ENCODE measurements at regions not wholly inside any gene's neighbourhood (a gene's known extent, or its start where the extent isn't known, plus 50 kb on each side); places are given as distances from the start of the nearest gene placed in this dataset.

DNA sequence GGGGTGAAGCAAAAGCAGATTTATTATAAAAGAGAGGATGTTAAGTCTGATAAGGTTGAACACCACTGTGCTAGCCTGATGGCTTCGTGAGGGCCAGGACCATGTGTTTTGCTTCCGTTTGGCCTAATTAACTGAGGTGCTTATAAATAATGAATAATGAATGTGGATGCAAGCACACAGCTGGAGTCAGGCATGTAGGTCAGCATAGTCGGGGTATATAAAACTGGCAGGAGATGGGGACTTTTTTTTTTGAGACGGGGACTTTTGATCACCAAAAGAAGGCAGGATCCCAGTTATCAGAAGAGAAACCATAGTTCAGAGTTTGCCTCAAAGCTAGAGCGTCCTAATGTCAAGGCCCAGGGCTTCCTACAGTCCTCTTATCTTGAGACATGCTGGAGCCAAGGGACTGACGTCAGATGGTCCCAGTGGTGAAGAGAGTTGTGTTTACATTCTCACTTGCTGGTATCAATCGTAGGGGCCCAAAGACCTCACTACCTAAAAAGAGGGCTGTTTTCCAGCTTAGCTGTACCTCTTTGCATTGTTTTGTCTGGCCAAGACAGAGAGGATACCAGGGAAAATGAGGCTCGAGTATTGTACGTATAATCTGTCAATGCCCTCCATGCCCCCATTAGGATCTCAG lies 50.4 kb downstream of the RTL9 start:
- DNase-seq (ENCODE audit: low read depth): no peak

DNA sequence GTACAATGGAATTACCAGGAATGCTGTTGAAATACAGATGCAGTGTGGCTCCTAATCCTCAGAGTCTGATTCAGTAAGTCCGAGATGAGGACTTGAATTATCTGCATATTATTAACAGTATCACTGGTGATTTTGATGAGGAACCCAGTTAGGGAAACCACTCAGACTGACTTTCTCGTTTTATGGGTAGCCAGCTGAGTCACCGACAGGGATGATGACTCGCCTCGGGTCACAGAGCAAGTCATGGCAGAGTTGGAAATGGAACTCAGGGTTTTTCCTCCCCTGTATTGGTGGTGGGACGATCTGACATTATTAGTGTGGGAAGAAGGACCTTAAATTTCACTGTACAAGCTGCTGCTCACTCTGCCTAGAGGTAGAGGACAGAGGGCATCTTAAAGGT lies 51.3 kb downstream of the RTL9 start:
- DNase-seq (ENCODE audit: low read depth): peak; percentile 14

DNA sequence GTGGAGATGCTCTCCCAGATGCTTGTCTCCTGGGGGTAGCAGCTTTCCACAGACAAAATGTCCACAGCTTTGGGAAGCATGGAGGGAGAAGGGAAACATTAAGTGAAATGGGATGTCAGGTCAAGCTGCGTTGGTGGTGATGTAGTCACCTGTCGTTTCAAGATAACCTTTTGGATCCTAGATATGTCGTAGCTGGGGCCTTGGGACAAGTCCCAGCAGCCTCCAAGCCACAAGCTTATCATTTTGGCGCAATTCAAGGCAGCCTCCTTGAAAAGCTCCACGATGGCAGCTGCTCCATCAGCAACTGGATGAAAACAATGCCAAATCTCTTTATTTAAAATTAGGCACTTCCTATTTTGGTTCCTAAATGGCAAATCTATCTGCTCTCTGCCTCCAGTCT lies 52.0 kb downstream of the RTL9 start:
- DNase-seq (ENCODE audit: low read depth): no peak

DNA sequence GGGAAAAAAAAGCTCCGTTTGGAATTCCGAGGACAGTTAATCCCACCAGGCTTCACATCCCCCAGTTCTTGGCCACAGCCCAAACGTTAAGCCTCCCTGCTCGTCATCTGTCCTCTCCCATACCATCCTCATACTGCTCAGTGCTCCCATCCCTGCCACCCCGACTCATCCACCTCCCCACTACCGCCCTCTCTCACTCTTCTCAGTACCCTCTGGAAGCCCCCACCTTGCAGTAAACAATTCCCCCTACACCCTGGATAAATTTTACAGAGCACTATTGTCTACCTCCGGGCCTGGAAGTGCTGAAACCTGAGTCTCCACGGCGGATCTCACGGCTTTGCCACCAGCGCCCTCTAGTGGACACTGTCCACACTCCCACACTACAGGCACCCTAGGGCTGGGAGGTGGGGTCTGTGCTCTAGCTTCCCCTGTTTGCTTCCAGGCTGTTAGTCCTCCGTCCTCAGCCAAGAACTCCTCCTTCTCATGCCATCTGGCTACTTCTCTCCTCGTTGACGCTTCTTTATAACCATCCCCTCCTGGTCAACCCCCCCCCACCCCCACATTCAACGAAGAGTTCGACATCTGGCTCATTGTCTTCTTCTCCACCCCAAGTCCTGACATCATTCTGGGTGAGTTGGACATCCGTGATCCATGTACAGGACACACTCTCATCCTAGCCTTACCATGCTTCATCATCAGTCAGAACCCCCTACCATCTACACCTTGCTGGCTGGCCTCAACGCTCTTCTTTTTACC lies 54.5 kb downstream of the RTL9 start:
- DNase-seq (ENCODE audit: low read depth): peak; percentile 50

DNA sequence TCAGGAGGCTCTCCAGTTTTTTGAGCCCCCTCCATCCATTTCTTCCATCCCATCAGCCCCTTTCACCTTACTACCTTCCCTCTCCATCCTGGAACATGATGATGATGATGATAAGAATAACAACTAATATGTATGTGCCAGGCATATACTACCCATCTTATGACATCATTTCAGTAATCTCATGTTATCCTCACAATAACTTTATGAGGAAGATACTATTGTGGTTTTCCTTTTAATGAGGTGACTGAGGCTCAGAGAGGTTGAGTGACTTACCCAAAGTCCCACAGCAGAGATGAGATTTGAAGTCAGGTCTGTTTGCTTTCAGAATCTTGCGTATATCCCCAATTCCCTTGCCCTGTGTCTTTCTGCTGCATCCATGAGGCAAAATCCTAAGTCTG lies 55.1 kb downstream of the RTL9 start:
- DNase-seq (ENCODE audit: low read depth): no peak

DNA sequence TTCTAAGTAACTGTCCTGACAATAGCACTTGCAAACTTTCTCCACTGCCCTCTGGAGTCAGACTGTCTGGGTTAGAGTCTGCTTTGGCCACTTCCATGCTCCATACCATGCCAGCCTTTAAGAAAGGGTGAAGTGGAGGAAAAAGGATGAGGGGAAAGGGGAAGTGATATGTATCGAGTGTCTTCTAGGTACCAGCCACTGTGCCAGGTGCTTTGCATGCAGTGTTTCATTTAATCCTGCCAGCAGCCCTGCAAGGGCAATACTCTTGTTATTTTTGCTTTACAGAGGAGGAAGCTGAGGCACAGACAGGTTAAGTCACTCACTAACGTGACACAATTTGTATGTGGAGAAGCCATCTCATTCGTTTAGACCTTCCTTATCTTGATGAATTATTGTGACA lies 55.6 kb downstream of the RTL9 start:
- DNase-seq (ENCODE audit: low read depth): no peak

DNA sequence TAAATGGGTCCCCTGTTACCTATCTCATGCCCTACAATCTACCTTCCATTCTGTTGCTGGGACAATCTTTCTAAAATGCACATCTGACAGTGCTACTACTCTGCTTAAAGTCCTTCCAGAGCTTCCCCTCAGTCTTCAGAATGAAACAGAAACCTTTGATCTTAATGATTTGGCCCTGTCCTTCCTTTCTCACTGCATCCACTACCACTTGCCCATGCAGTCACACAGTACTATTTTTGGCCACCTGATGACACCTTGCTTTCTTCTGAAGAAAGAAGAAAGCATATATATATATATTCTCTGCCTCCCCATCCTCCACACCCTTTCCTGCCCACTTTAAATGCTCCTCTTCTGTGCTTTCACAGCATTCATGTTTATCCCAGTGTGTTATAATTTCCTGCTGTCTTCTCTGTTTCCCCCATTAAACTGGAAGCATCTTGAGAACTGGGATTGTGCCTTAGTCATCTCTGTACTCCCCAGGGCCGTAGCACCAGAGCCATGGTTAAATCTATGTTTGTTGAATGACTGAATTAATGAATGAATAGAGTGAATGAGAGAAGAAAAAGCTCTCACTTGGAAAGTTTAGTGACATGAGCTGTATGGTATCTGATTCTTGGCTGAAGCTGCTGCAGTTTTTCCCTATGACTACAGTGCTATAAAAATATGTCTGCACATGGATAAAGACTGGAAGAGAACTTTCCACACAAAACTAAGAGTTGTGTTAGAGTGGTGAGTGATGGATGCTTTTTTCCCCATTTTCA lies 56.2 kb downstream of the RTL9 start:
- no peak for DNase-seq (ENCODE audit: low read depth)

DNA sequence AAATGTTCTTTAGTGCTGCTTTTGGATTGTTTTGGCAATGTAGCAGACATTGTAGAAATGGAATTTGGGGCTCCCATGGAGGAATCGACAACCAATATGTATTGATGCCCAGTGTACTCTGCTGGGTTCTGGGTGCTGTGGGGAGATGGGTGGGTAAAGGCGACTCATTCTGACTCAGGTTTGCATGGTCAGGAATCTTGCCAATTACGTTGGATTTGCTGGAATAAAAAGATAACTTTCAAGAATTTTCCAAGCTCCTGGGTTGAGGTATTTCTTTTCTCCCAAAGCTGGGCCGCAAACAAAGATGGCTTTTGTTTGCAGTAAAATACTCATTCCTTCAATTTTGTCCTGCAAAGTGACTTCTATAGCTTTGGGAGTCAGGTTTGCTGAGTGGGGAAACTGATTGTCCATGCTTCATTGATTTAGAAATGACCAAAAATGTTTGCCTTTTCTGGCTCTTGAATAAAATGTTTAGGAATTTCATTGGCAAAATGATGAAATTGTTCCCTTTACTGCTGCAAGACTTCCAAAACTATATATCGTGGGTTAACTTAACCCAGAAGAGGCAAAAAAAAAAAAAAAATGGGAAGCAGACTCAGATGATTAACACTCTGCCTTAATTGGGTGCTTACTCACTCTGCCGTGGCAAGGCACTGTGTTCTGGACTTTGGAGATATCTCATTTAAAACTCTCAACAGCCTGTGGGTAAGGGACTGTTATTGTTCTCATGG lies 57.0 kb downstream of the RTL9 start:
- DNase-seq (ENCODE audit: low read depth): no peak

DNA sequence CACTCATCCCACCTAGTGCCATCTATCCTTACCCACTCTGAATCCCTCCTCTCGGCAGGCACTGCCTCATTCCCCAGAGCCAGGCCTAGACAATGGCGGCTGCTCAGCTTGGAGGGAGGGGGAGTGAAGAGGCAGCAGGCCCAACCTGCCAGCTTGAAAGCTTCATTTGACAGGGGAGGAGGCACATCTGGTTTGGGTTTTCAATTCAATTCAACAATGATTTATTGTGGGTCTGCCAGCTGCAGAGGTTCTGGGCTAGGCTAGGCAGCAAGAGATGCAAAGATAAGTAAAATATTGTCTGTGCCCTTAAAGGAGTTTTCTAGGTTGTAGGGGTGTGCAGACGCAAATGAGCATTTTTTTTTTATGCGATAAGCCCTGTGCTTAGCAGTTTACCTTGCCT lies 58.5 kb downstream of the RTL9 start:
- no peak for DNase-seq (ENCODE audit: low read depth)

DNA sequence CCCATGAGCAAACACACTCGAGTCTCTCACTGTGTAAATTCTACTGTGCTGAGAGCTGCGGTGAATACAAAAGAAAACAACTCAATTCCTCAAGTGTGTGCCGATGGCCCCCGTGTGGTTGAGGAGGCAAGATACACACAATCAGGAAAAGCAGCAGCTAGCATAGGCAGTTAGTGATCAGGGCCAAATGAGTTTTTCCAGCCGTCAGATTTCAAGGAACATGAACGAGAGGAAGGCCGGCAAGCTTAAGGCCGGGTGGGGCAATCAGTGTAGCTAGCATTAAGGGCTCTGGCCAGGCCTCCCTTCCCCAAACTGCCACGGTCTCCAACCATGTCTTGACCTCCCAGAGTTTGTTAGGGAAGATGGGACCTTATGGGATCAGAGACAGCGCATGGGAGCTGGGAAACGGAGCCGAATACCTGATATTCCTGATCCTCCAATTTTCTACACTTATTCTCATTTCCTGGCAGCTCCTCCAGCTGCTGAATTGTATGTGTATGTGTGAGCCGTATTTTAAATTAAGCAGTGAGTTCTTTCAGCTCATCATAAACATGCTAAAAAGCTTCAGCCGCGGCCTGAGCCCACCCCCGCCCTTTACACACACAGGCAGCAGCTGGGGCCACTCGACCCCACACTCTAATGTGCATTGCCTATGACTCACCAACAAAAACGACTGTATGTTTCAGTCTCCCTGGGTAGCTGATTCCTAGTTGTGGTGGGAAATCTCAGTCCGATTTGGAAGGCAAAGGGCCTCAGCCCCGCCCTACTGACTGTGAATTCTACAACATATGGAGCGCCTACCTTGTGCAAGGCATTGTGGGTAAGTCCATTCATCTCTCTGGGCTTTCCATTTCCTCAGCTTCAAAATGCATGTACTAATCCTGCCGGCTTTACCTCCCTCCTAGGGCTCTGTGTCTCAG lies 59.9 kb downstream of the RTL9 start:
- no peak for DNase-seq (ENCODE audit: low read depth)

DNA sequence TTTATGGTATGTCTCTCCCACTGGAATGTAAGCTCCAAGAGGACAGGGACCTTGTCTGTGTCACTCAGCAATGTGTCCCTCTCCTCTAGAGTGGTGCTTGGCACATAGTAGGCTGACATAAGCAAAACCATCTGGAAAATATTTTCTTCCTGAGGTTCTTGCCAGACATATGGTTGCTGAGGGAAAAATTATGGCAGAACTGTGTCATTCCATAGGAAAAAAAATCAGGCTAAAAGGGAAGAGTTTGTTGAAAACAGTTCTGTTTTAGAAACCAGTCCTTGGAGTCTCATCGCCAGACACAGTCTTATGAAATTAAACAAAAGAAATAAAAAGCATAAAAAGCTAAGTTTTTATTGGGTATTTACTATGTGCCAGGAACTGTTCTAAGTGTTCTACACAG lies 60.9 kb downstream of the RTL9 start:
- DNase-seq (ENCODE audit: low read depth): no peak

DNA sequence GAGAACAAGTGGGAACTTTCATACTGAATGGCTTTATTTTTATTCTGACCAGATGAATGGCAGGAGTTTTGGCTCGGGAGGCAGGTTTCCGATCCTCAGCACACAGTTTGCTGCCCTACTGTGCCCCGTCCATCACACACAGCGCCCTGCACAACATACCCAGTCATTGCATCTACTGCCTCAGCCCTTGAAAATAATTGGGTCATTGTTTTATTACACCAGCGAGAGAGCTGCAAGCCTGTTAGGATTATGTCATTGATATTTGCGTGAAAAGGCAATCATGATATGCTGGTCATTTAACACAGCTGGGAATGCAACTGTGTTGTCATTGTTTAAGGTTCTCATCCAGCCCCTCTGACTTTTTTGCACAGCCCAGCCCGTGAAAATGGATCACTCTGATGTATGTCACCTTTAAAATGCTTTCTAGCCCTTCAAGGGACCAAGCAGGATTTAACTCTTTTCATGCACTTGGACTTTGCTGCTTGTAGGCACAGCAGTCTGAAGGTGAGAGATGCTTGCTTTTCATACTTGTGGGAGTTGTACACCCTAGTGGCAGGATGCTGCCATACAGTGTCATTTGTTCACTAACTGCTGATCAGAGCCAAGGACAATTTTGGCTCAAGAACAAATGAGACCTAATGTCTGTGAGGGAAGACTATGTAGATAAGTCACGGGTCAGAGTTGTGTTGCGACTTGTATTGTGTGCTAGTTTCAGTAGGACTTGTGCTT lies 62.3 kb downstream of the RTL9 start:
- DNase-seq (ENCODE audit: low read depth): no peak

DNA sequence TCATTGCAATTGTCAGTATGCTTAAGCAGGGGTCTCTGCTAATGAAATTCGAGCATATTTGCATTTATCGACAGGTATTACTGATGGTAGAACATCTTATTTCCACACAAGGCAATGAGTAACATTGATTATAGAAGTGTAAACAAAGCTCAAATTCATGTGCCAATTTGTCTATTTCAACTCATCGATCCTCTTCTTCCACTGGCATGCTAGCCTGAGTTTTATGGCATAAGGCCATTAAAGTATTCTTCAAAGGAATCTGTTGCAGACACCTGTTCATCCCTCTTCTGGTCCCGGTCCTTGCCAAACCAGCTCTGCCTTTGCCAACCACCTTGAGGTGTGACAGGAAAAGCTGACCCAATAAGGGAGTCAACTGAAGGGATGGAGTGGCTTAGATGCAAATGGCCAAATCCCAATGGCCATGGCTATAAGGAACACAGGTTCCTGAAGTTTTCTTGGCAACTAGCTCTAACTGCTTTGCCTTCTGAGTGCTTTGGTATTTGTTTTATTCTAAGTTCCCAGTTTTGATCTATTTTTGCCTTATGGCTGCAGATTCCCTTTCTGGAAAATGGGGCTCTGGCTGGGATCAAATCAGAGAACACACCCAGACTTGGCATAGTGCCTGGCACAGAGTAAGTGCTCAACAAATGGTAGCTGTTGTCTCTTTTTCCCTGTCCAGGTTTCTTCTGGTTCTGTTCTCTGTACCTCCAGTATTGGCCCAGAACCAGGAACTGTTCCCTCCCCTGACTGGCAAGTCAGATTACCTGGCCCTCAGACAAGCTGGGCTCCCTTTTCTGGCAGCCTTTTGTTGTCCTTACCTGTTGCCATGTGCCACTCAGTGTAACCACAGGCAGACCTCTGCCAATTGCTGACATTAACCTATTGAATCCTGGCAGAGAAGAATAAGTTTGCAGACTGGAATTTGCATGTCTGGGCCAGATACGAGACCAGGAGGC lies 63.1 kb downstream of the RTL9 start:
- no peak for DNase-seq (ENCODE audit: low read depth)

DNA sequence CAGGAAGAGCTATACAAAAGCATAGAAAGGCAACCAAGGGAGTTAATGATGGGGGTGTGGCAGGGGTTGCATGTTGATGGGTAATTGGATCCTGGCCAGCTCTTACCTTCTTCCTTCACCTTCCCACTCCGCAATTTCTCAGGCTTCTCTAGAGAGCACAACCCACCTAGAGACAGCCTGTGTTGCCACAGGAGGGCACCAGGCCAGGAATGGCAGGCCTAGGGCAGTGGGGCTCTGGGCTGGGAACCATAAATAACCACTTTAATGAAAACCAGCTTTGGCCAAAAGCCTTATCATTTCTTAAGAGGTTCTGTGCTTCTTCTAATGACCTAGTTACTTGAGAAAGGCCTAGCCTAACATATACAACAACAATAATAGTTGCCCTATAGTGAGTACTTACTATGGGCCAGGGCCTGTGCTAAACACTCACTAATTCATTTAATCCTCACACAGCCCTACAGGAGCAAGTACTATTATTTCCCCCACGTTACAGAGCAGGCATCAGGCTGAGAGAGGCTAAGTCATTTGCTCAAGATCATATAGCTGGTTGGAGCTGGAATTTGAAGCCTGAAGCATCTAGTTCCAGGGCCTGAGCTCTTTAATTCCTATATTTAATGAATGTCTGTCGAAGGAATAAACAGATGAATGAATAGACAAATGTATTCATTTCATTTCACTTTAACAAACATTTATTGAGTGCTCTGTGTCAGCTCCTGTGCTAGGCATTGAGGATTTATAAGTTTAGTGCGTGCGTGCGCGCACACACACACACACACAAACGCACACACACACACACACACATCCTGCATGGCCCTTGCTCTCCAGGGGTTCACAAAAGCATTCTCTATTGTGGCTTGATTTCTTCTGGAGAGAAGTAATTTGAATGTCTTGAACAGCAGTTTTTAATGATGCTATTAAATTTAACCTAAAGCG lies 66.8 kb downstream of the RTL9 start:
- DNase-seq (ENCODE audit: low read depth): no peak

DNA sequence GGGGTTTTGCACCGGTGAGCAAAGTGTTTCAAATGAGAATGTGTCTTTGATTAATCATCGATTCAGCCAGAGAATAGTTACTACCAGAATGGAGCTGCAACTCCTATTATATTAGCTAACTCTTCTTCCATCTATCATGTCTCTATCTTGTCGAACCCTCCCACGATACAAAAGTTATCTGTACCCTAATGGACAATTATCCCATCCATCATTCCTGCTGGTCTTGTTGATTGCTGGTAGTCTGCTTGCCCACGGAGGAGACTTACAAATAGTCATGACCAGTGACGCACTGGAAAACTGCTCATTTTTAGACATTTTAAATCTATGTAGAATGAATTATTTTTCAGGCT lies 67.5 kb downstream of the RTL9 start:
- DNase-seq (ENCODE audit: low read depth): no peak

DNA sequence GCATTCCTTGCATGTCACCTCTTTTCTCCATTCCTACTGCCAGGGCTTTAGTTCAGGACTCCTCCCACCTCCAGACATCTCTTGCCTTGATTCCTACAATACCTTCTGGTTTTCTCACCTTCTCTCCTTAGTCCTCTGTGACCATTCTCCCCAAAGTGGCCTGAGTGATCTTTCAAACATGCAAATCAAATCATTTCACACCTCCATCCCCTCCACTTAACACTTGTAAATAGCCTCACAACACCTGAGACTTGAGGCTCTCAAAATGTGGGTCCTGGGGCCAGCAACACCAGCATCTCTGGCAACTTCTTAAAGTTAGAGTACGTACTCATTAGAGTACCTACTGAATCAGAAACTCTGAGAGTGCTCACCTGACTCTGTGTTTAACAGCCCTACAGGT lies 68.4 kb downstream of the RTL9 start:
- DNase-seq (ENCODE audit: low read depth): no peak

DNA sequence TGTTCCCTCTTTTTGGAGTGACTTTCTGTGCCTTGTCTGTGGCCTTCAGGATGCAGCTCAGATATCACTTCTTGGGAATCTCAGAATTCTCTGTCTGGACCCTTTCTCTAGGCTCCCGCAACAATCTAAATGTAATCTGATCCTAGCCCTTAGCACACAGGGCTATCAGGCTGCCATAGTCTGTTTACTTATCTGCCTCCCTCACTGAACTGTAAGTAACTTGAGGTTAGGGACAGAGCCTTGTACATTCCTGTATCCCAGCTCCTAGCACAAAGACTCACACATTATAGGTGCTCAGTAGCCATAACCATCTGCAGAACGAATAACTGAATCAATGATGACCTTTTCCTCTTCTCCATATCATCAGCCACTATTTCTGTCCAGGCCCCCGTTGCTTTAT lies 69.5 kb downstream of the RTL9 start:
- DNase-seq (ENCODE audit: low read depth): no peak

DNA sequence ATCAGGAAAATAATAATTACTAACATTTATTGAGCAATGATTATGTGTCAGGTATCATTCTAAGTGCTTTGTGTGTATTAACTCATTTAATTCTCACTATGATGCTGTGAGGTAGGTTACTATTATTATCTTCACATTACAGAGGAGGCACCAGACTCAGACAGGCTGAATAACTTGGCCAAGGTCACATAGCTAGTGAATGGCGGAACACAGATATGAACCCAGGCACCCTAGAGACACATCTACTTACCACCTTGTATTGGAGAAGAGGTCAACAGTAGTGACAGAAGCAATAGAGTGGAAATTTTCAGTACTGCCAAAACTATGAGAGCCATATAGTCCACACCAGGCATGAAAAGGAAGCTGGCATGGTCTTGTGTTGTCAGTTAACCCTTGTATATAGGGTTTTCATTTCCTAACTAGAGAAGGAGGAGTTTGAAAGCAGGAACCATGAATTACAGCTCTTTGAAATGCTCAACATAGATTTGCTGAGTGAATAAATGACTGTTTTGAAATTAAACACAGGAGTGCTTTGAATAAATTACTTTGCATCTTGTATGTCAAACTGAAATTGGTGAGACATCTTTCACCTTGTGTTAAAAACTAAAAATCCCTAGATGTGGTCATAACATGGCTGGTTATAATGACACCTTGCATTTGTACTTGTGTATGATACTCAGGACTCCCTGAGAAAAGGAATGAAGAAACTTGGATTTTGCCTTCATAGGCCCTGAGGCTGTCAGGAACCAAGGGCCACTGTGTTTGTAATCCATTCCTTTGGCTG lies 71.8 kb downstream of the RTL9 start:
- DNase-seq (ENCODE audit: low read depth): no peak
